ENCODE measurements at regions not wholly inside any gene's neighbourhood (a gene's known extent, or its start where the extent isn't known, plus 50 kb on each side); places are given as distances from the start of the nearest gene placed in this dataset.

DNA sequence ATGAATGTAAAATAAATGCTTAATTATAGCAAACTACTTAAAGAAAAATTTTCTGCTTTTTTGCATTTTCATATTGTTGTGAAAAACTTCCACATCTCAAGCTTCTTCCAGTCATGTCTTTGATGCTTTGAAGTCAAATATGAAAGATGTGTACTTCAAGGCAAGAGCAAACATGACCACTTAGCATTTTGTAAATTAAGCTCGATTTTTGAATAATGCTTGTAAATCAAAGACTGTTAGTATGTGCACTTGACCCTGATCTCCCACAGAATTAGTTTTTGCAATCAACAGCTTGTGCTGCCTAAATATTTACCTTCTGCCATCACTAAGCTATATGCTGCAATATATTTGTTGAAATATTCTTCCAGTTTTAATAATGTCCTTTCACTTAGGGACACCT is 486.1 kb upstream of the ID2 start:
- no peak for TF ChIP-seq POLR2A (IDR thresholded peaks at IDR 0.05)
- no peak for TF ChIP-seq POLR2AphosphoS5 (IDR thresholded peaks at IDR 0.05)
- 76 to 82% methylated on average over 1 of the region's 1 CpG for WGBS, 2 donors
- Histone ChIP-seq H3K4me1 (peaks cover 0 to 17% (median 11%) of the 10 kb centered on the region in 4 donors), H3K4me3 (no peak overlapping the region), H3K36me3 (no peaks in the 10 kb centered on the region), H3K9me3 (no peaks in the 10 kb centered on the region), H3K27me3 (no peaks in the 10 kb centered on the region), H3K27ac (no peak overlapping the region)
- DNase-seq, result no peak
- intact Hi-C loops (cut with DNase I), result no loop called here

DNA sequence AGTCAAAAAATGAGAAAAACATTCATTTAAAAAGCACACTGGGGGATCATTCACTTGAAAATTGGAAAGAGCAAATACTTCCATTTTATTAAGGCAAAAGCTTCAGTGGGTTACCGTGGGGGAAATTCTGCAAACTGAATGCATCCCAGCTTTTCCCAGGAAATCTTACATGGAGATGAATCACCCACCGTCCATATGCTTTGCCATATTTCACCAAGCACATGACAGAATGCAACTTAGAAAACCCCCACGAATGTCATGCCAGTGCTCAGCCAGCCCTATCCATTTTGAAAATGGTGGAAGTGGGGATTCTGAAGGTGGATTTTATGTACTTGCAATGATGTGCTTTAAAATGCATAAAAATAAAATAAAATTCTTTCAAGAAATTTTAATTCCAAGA is 485.5 kb upstream of the ID2 start:
- H3K27me3 ChIP-seq, result no peaks in the 10 kb centered on the region
- no peak overlapping the region for H3K4me3 ChIP-seq
- H3K27ac ChIP-seq, result no peak overlapping the region
- H3K36me3 ChIP-seq, result no peaks in the 10 kb centered on the region
- TF ChIP-seq EP300 (IDR thresholded peaks at IDR 0.05), result no peak
- no peak for TF ChIP-seq POLR2AphosphoS5 (IDR thresholded peaks at IDR 0.05)
- no peak for TF ChIP-seq POLR2A (IDR thresholded peaks at IDR 0.05)
- TF ChIP-seq, protein P1, sequence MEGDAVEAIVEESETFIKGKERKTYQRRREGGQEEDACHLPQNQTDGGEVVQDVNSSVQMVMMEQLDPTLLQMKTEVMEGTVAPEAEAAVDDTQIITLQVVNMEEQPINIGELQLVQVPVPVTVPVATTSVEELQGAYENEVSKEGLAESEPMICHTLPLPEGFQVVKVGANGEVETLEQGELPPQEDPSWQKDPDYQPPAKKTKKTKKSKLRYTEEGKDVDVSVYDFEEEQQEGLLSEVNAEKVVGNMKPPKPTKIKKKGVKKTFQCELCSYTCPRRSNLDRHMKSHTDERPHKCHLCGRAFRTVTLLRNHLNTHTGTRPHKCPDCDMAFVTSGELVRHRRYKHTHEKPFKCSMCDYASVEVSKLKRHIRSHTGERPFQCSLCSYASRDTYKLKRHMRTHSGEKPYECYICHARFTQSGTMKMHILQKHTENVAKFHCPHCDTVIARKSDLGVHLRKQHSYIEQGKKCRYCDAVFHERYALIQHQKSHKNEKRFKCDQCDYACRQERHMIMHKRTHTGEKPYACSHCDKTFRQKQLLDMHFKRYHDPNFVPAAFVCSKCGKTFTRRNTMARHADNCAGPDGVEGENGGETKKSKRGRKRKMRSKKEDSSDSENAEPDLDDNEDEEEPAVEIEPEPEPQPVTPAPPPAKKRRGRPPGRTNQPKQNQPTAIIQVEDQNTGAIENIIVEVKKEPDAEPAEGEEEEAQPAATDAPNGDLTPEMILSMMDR (IDR thresholded peaks at IDR 0.05), result no peak
- WGBS, 2 donors, result 86 to 93% methylated on average over 3 of the region's 3 CpGs
- intact Hi-C loops (cut with DNase I), result no loop called here
- no peak for DNase-seq
- no peaks in the 10 kb centered on the region for H3K9me3 ChIP-seq
- peaks cover 0 to 16% (median 9%) of the 10 kb centered on the region in 4 donors for H3K4me1 ChIP-seq

DNA sequence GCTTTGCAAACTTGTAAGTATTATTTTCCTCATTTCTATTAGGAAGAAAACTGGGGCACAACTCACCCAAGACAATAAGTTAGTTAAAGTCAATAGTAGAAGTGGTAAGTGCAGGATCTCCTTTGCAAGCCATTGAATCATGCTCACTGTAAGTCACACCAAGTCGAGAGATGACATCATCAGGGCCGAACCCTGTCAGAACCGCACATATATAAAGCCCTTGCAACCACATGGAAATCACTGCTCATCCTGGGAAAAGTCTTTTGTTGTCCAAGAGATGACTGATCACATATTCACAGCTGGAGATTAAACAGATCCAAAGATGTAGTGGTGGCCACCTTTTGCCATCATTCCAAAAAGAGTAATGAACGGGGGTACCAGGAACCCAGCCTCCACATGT is 484.8 kb upstream of the ID2 start:
- no peak overlapping the region for H3K27ac ChIP-seq
- intact Hi-C loops (cut with DNase I), result no loop called here
- DNase-seq, result no peak
- H3K9me3 ChIP-seq, result no peaks in the 10 kb centered on the region
- no peak overlapping the region for H3K4me3 ChIP-seq
- TF ChIP-seq POLR2AphosphoS5 (IDR thresholded peaks at IDR 0.05), result no peak
- TF ChIP-seq, protein P1 (IDR thresholded peaks at IDR 0.05), result no peak
- no peak for TF ChIP-seq POLR2A (IDR thresholded peaks at IDR 0.05)
- TF ChIP-seq EP300 (IDR thresholded peaks at IDR 0.05), result no peak
- 94% methylated on average over 4 of the region's 4 CpGs for WGBS, 2 donors
- no peaks in the 10 kb centered on the region for H3K36me3 ChIP-seq
- H3K4me1 ChIP-seq, result peaks cover 0 to 16% (median 9%) of the 10 kb centered on the region in 4 donors
- no peaks in the 10 kb centered on the region for H3K27me3 ChIP-seq

DNA sequence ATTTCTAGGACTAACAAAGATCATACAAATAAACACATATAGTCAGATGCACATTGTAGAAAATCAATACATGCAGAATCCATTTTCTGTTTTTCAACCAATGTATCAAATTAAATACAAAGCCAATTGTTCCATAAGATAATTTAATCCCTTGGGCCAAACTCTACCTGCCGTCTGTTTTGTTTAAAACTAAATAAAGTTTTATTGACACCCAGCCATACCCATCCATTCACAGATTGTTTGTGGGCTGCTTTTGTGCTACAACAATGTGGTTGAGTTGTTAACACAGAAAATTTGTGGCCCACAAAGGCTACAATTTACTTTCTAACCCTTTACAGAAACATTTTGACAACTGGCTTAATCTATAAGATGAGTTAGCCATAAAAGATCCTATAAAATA is 484.0 kb upstream of the ID2 start:
- TF ChIP-seq, protein P1 (IDR thresholded peaks at IDR 0.05), result no peak
- TF ChIP-seq EP300 (IDR thresholded peaks at IDR 0.05) (no peak), POLR2A (IDR thresholded peaks at IDR 0.05) (no peak), POLR2AphosphoS5 (IDR thresholded peaks at IDR 0.05) (no peak)
- H3K4me1 ChIP-seq, result peaks cover 0 to 11% (median 8%) of the 10 kb centered on the region in 4 donors
- WGBS, 2 donors, result 86 to 91% methylated on average over 1 of the region's 1 CpG
- no peaks in the 10 kb centered on the region for H3K9me3 ChIP-seq
- no peaks in the 10 kb centered on the region for H3K27me3 ChIP-seq
- H3K36me3 ChIP-seq, result no peaks in the 10 kb centered on the region
- H3K27ac ChIP-seq, result no peak overlapping the region
- H3K4me3 ChIP-seq, result no peak overlapping the region
- intact Hi-C loops (cut with DNase I), result no loop called here
- DNase-seq, result no peak

DNA sequence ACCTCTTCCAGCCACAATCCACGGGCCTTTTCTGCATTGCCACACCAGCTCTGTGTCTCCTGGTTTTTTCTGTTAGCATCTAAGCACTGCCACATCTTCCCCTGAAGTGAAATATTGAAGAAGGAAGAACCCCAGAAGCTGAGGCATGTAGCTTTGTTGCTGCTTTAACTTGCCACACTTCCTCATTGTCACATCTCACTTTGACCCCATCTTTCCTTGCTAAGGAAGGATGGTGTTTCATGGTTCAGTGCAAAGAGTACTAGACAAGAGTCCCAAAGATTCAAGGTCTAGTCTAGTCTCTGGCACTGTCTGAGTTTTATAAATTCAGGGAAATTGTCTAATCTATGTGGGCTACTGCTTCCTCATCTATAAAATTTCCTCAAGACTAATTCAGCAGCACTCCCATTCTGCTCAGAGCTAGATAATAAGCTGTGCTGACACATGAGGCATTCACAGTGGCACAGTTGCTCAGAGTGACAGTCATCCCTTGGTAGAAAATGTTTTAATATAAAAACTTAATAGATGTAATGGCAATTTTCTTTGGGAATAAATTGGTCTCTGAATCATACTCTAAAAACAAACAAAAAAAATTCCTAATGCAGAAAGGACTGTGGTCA is 483.0 kb upstream of the ID2 start:
- H3K4me3 ChIP-seq, result no peak overlapping the region
- 79 to 88% methylated on average over 1 of the region's 1 CpG for WGBS, 2 donors
- H3K27ac ChIP-seq, result no peak overlapping the region
- DNase-seq, result no peak
- no peaks in the 10 kb centered on the region for H3K27me3 ChIP-seq
- intact Hi-C loops (cut with DNase I), result no loop called here
- no peak for TF ChIP-seq POLR2A (IDR thresholded peaks at IDR 0.05)
- TF ChIP-seq, protein P1 (IDR thresholded peaks at IDR 0.05), result no peak
- no peak for TF ChIP-seq POLR2AphosphoS5 (IDR thresholded peaks at IDR 0.05)
- no peak for TF ChIP-seq EP300 (IDR thresholded peaks at IDR 0.05)
- H3K36me3 ChIP-seq, result no peaks in the 10 kb centered on the region
- H3K4me1 ChIP-seq, result peaks cover 0 to 1% (median 0%) of the 10 kb centered on the region in 4 donors
- H3K9me3 ChIP-seq, result no peaks in the 10 kb centered on the region
